ENCODE measurements at regions not wholly inside any gene's neighbourhood (a gene's known extent, or its start where the extent isn't known, plus 50 kb on each side); places are given as distances from the start of the nearest gene placed in this dataset.

DNA sequence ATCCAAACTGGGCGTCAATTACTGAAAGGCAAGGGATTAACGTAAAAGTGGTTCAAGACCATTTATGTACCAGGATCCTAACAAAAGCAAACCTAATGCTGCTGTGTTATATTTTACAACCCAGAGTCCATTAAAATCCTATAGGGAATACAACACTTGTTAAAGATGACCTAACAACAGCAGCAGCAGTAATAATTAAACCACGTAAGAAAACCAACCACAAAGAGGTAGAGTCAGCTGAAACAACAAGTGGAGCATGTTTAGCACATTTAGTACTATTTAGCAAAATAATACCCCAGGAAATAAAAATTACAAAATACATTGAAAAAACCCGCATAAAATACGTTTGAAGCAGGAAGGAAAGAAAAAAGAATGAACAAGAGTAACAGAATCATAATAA is 82.1 kb upstream of the AGBL1 start:
- Histone ChIP-seq H2AFZ (ENCODE audit: low read depth, low read length) (no peak overlapping the region), H4K20me1 (ENCODE audit: insufficient read depth, low read length) (no peaks in the 10 kb centered on the region), H3K36me3 (ENCODE audit: insufficient read depth, low read length) (no peaks in the 10 kb centered on the region), H3K27ac (ENCODE audit: low read depth, low read length) (no peak overlapping the region), H3K4me2 (ENCODE audit: low read length) (no peak overlapping the region), H3K9ac (ENCODE audit: low read length) (no peak overlapping the region), H3K4me1 (ENCODE audit: insufficient read depth, low read length) (no peaks in the 10 kb centered on the region), H3K79me2 (ENCODE audit: insufficient read depth, low read length) (no peaks in the 10 kb centered on the region), H3K4me3 (ENCODE audit: insufficient read depth, low read depth, low read length) (no peak overlapping the region), H3K9me3 (ENCODE audit: insufficient read depth, low read depth, low read length) (no peaks in the 10 kb centered on the region), H3K27me3 (ENCODE audit: insufficient read depth, low read length) (no peaks in the 10 kb centered on the region)
- TF ChIP-seq, protein P1, sequence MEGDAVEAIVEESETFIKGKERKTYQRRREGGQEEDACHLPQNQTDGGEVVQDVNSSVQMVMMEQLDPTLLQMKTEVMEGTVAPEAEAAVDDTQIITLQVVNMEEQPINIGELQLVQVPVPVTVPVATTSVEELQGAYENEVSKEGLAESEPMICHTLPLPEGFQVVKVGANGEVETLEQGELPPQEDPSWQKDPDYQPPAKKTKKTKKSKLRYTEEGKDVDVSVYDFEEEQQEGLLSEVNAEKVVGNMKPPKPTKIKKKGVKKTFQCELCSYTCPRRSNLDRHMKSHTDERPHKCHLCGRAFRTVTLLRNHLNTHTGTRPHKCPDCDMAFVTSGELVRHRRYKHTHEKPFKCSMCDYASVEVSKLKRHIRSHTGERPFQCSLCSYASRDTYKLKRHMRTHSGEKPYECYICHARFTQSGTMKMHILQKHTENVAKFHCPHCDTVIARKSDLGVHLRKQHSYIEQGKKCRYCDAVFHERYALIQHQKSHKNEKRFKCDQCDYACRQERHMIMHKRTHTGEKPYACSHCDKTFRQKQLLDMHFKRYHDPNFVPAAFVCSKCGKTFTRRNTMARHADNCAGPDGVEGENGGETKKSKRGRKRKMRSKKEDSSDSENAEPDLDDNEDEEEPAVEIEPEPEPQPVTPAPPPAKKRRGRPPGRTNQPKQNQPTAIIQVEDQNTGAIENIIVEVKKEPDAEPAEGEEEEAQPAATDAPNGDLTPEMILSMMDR (IDR thresholded peaks at IDR 0.05; ENCODE audit: insufficient read depth, low read depth, low read length): no peak
- TF ChIP-seq EZH2 (IDR thresholded peaks at IDR 0.05; ENCODE audit: insufficient read depth, low read length): no peak
- no peaks in the 10 kb centered on the region for H3K36me3 Mint-ChIP-seq (ENCODE audit: low read depth, unreplicated experiment)
- peaks cover 4% of the 10 kb centered on the region for H3K27me3 Mint-ChIP-seq (ENCODE audit: low read depth, unreplicated experiment)
- DNase-seq (ENCODE audit: low read depth) (no peak), FAIRE-seq (no peak)
- no peak overlapping the region for H3K27ac Mint-ChIP-seq (ENCODE audit: unreplicated experiment)
- H3K4me3 Mint-ChIP-seq (ENCODE audit: unreplicated experiment): no peak overlapping the region
- H3K9me3 Mint-ChIP-seq (ENCODE audit: unreplicated experiment): peaks cover 3% of the 10 kb centered on the region
- H3K4me1 Mint-ChIP-seq (ENCODE audit: low read depth, unreplicated experiment): no peaks in the 10 kb centered on the region

DNA sequence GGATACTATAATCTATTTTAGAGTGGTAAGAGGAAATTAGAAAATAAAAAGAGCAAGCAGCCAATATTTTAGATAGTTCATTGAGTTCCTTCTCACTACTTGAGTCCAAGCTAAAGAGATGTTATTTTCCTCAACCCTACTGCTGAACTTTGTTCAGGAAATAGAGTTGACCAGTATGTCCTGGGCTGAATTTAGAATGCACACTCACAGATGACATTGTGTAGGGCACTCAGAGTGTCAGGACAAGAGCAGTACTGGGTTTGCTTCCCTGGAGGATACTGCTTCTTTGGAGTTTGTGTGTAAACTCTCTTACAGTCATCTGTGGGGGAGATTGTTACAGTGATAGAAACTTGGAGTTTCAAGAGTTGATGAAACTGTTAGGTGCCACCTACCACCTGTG is 80.0 kb upstream of the AGBL1 start:
- Mint-ChIP-seq H3K27me3 (ENCODE audit: low read depth, unreplicated experiment) (peaks cover 14% of the 10 kb centered on the region), H3K9me3 (ENCODE audit: unreplicated experiment) (peaks cover 3% of the 10 kb centered on the region), H3K27ac (ENCODE audit: unreplicated experiment) (no peak overlapping the region)

DNA sequence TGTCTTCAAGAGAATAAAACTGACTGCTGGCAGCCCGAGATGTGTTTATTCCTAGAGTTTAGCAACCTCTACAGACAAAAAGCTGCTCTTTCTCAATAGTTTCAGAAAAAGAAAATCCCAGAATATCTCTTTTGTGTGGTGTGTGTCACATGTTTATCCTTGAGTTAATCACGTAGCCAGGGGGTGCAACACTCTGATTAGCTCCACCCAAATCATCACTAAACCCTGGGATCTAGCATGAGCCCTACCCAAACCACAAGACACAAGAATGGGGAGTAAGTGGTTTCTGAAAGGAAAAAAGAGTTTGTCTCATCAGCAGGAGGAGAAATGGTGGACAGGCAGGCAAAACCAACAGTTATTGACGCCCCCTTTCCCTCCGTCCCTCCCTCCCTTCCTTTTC is 78.5 kb upstream of the AGBL1 start:
- H3K4me2 ChIP-seq (ENCODE audit: low read length): no peak overlapping the region
- H3K9me3 Mint-ChIP-seq (ENCODE audit: unreplicated experiment): peaks cover 3% of the 10 kb centered on the region

More for the DNA sequence above, 80.0 kb upstream of the AGBL1 start:
- Mint-ChIP-seq H3K36me3 (ENCODE audit: low read depth, unreplicated experiment) (peaks cover 2% of the 10 kb centered on the region), H3K4me3 (ENCODE audit: unreplicated experiment) (no peak overlapping the region), H3K4me1 (ENCODE audit: low read depth, unreplicated experiment) (no peaks in the 10 kb centered on the region)
- no peak overlapping the region for H3K9ac ChIP-seq (ENCODE audit: low read length)
- H3K36me3 ChIP-seq (ENCODE audit: insufficient read depth, low read length): no peaks in the 10 kb centered on the region
- H3K4me2 ChIP-seq (ENCODE audit: low read length): no peak overlapping the region
- no peaks in the 10 kb centered on the region for H4K20me1 ChIP-seq (ENCODE audit: insufficient read depth, low read length)
- DNase-seq (ENCODE audit: low read depth) (no peak), FAIRE-seq (no peak)
- H3K4me3 ChIP-seq (ENCODE audit: insufficient read depth, low read depth, low read length): no peak overlapping the region
- TF ChIP-seq, protein P1 (IDR thresholded peaks at IDR 0.05; ENCODE audit: insufficient read depth, low read depth, low read length): no peak
- TF ChIP-seq EZH2 (IDR thresholded peaks at IDR 0.05; ENCODE audit: insufficient read depth, low read length): no peak
- H3K9me3 ChIP-seq (ENCODE audit: insufficient read depth, low read depth, low read length): no peaks in the 10 kb centered on the region
- H3K27me3 ChIP-seq (ENCODE audit: insufficient read depth, low read length): no peaks in the 10 kb centered on the region
- no peak overlapping the region for H3K27ac ChIP-seq (ENCODE audit: low read depth, low read length)
- no peaks in the 10 kb centered on the region for H3K4me1 ChIP-seq (ENCODE audit: insufficient read depth, low read length)
- H2AFZ ChIP-seq (ENCODE audit: low read depth, low read length): no peak overlapping the region
- H3K79me2 ChIP-seq (ENCODE audit: insufficient read depth, low read length): no peaks in the 10 kb centered on the region

More for the DNA sequence above, 78.5 kb upstream of the AGBL1 start:
- no peaks in the 10 kb centered on the region for H3K79me2 ChIP-seq (ENCODE audit: insufficient read depth, low read length)
- H2AFZ ChIP-seq (ENCODE audit: low read depth, low read length): no peak overlapping the region
- no peak overlapping the region for H3K4me3 ChIP-seq (ENCODE audit: insufficient read depth, low read depth, low read length)
- FAIRE-seq (no peak), DNase-seq (ENCODE audit: low read depth) (peak; percentile 72)
- TF ChIP-seq EZH2 (IDR thresholded peaks at IDR 0.05; ENCODE audit: insufficient read depth, low read length): no peak
- TF ChIP-seq, protein P1 (IDR thresholded peaks at IDR 0.05; ENCODE audit: insufficient read depth, low read depth, low read length): no peak
- H3K36me3 Mint-ChIP-seq (ENCODE audit: low read depth, unreplicated experiment): peaks cover 2% of the 10 kb centered on the region
- H3K27ac ChIP-seq (ENCODE audit: low read depth, low read length): no peak overlapping the region
- H3K9ac ChIP-seq (ENCODE audit: low read length): no peak overlapping the region
- no peaks in the 10 kb centered on the region for H3K4me1 ChIP-seq (ENCODE audit: insufficient read depth, low read length)
- H3K27me3 Mint-ChIP-seq (ENCODE audit: low read depth, unreplicated experiment): peaks cover 17% of the 10 kb centered on the region
- no peak overlapping the region for H3K27ac Mint-ChIP-seq (ENCODE audit: unreplicated experiment)
- H3K36me3 ChIP-seq (ENCODE audit: insufficient read depth, low read length): no peaks in the 10 kb centered on the region
- no peaks in the 10 kb centered on the region for H3K27me3 ChIP-seq (ENCODE audit: insufficient read depth, low read length)
- H3K9me3 ChIP-seq (ENCODE audit: insufficient read depth, low read depth, low read length): no peaks in the 10 kb centered on the region
- no peak overlapping the region for H3K4me3 Mint-ChIP-seq (ENCODE audit: unreplicated experiment)
- H3K4me1 Mint-ChIP-seq (ENCODE audit: low read depth, unreplicated experiment): no peaks in the 10 kb centered on the region
- H4K20me1 ChIP-seq (ENCODE audit: insufficient read depth, low read length): no peaks in the 10 kb centered on the region

Data from astrocyte (in vitro differentiated cells and primary cell).